ENCODE measurements at regions not wholly inside any gene's neighbourhood (a gene's known extent, or its start where the extent isn't known, plus 50 kb on each side); places are given as distances from the start of the nearest gene placed in this dataset.
A peak's percentile ranks its signal among the peaks of the same experiment; 100 is the strongest.

GRCh38 chr2:58539973-58540372, 298.8 kb upstream of the FANCL start:
- peaks cover 10% of the 10 kb centered on the region; the same call in 1 of the 2 replicates for H3K4me1 ChIP-seq (ENCODE audit: insufficient read depth)
- peak overlapping the region; percentile 57 for H2AFZ ChIP-seq
- TF ChIP-seq EZH2 (IDR thresholded peaks at IDR 0.05; ENCODE audit: insufficient read depth, poor library complexity, severe bottlenecking) (no peak), EZH2phosphoT487 (IDR thresholded peaks at IDR 0.05; ENCODE audit: insufficient read depth, low read depth) (no peak)
- H3K79me2 ChIP-seq (ENCODE audit: insufficient read depth) = no peaks in the 10 kb centered on the region
- no peak overlapping the region for H3K27ac ChIP-seq
- H3K36me3 ChIP-seq (ENCODE audit: low read depth) = no peaks in the 10 kb centered on the region
- H4K20me1 ChIP-seq (ENCODE audit: insufficient read depth) = no peaks in the 10 kb centered on the region
- no peaks in the 10 kb centered on the region for H3K9me2 ChIP-seq (ENCODE audit: insufficient read depth)
- H3K4me2 ChIP-seq (ENCODE audit: unreplicated experiment) = peak overlapping the region; percentile 42
- no peaks in the 10 kb centered on the region for H3F3A ChIP-seq (ENCODE audit: insufficient read depth)
- no peak overlapping the region for H3K9ac ChIP-seq
- no peak for DNase-seq
- no peaks in the 10 kb centered on the region for H3K9me3 ChIP-seq (ENCODE audit: low read depth)
- H3K27me3 ChIP-seq (replicated peaks; ENCODE audit: insufficient read depth) = no peaks in the 10 kb centered on the region
- H3K4me3 ChIP-seq = peak overlapping the region; percentile 46
- WGBS, 2 experiments (ENCODE audit: low coverage in 1 of 2, low lambda C conversion rate in 2 of 2, missing lambda C conversion rate in 2 of 2) = 2 to 5% methylated on average over 4 of the region's 4 CpGs
- in situ Hi-C loops (cut with MboI) = no loop called here

GRCh38 chr2:58535990-58536389, 294.9 kb upstream of the FANCL start:
- in situ Hi-C loops (cut with MboI) = no loop called here
- H3K9ac ChIP-seq = no peak overlapping the region
- WGBS, 2 experiments (ENCODE audit: low coverage in 1 of 2, low lambda C conversion rate in 2 of 2, missing lambda C conversion rate in 2 of 2) = 55 to 63% methylated on average over 4 of the region's 4 CpGs

GRCh38 chr2:58535182-58535581, 294.1 kb upstream of the FANCL start:
- no peaks in the 10 kb centered on the region for H3F3A ChIP-seq (ENCODE audit: insufficient read depth)
- H3K27me3 ChIP-seq (replicated peaks; ENCODE audit: insufficient read depth) = no peaks in the 10 kb centered on the region
- no peak for DNase-seq
- no peak overlapping the region for H3K4me2 ChIP-seq (ENCODE audit: unreplicated experiment)
- H3K9me3 ChIP-seq (ENCODE audit: low read depth) = no peaks in the 10 kb centered on the region
- H3K9me2 ChIP-seq (ENCODE audit: insufficient read depth) = no peaks in the 10 kb centered on the region
- H3K4me3 ChIP-seq = no peak overlapping the region
- no peak overlapping the region for H3K9ac ChIP-seq
- H3K36me3 ChIP-seq (ENCODE audit: low read depth) = no peaks in the 10 kb centered on the region
- H3K27ac ChIP-seq = no peak overlapping the region
- in situ Hi-C loops (cut with MboI) = no loop called here
- TF ChIP-seq EZH2 (IDR thresholded peaks at IDR 0.05; ENCODE audit: insufficient read depth, poor library complexity, severe bottlenecking) = no peak
- TF ChIP-seq EZH2phosphoT487 (IDR thresholded peaks at IDR 0.05; ENCODE audit: insufficient read depth, low read depth) = no peak
- no peaks in the 10 kb centered on the region for H3K79me2 ChIP-seq (ENCODE audit: insufficient read depth)
- no peaks in the 10 kb centered on the region for H4K20me1 ChIP-seq (ENCODE audit: insufficient read depth)
- H3K4me1 ChIP-seq (ENCODE audit: insufficient read depth) = peaks cover 10% of the 10 kb centered on the region; the same call in 1 of the 2 replicates
- H2AFZ ChIP-seq = no peak overlapping the region
- WGBS, 2 experiments (ENCODE audit: low coverage in 1 of 2, low lambda C conversion rate in 2 of 2, missing lambda C conversion rate in 2 of 2) = 32 to 33% methylated on average over 1 of the region's 1 CpG

More at GRCh38 chr2:58535990-58536389, 294.9 kb upstream of the FANCL start:
- Histone ChIP-seq H2AFZ (no peak overlapping the region), H3K9me3 (ENCODE audit: low read depth) (no peaks in the 10 kb centered on the region), H3K79me2 (ENCODE audit: insufficient read depth) (no peaks in the 10 kb centered on the region), H4K20me1 (ENCODE audit: insufficient read depth) (no peaks in the 10 kb centered on the region), H3K4me2 (ENCODE audit: unreplicated experiment) (no peak overlapping the region), H3K27me3 (replicated peaks; ENCODE audit: insufficient read depth) (no peaks in the 10 kb centered on the region), H3K4me1 (ENCODE audit: insufficient read depth) (peaks cover 10% of the 10 kb centered on the region; the same call in 1 of the 2 replicates), H3K36me3 (ENCODE audit: low read depth) (no peaks in the 10 kb centered on the region), H3K9me2 (ENCODE audit: insufficient read depth) (no peaks in the 10 kb centered on the region), H3K4me3 (no peak overlapping the region), H3K27ac (no peak overlapping the region), H3F3A (ENCODE audit: insufficient read depth) (no peaks in the 10 kb centered on the region)
- TF ChIP-seq EZH2phosphoT487 (IDR thresholded peaks at IDR 0.05; ENCODE audit: insufficient read depth, low read depth) = no peak
- TF ChIP-seq EZH2 (IDR thresholded peaks at IDR 0.05; ENCODE audit: insufficient read depth, poor library complexity, severe bottlenecking) = no peak
- no peak for DNase-seq

GRCh38 chr2:58533376-58533775, 292.3 kb upstream of the FANCL start:
- in situ Hi-C loops (cut with MboI) = no loop called here
- H3K36me3 ChIP-seq (ENCODE audit: low read depth) = no peaks in the 10 kb centered on the region
- H3K4me3 ChIP-seq = no peak overlapping the region
- no peak for DNase-seq
- H3F3A ChIP-seq (ENCODE audit: insufficient read depth) = no peaks in the 10 kb centered on the region
- 73 to 91% methylated on average over 2 to 3 of the region's 3 CpGs for WGBS, 2 experiments (ENCODE audit: low coverage in 1 of 2, low lambda C conversion rate in 2 of 2, missing lambda C conversion rate in 2 of 2)
- H3K27ac ChIP-seq = no peak overlapping the region
- no peaks in the 10 kb centered on the region for H3K27me3 ChIP-seq (replicated peaks; ENCODE audit: insufficient read depth)
- H3K79me2 ChIP-seq (ENCODE audit: insufficient read depth) = no peaks in the 10 kb centered on the region
- no peaks in the 10 kb centered on the region for H4K20me1 ChIP-seq (ENCODE audit: insufficient read depth)
- H2AFZ ChIP-seq = no peak overlapping the region
- no peak for TF ChIP-seq EZH2 (IDR thresholded peaks at IDR 0.05; ENCODE audit: insufficient read depth, poor library complexity, severe bottlenecking)
- TF ChIP-seq EZH2phosphoT487 (IDR thresholded peaks at IDR 0.05; ENCODE audit: insufficient read depth, low read depth) = no peak
- H3K9ac ChIP-seq = no peak overlapping the region
- H3K9me2 ChIP-seq (ENCODE audit: insufficient read depth) = no peaks in the 10 kb centered on the region
- no peaks in the 10 kb centered on the region for H3K9me3 ChIP-seq (ENCODE audit: low read depth)
- no peaks in the 10 kb centered on the region for H3K4me1 ChIP-seq (ENCODE audit: insufficient read depth)
- no peak overlapping the region for H3K4me2 ChIP-seq (ENCODE audit: unreplicated experiment)

GRCh38 chr2:58532641-58533040, 291.5 kb upstream of the FANCL start:
- no peaks in the 10 kb centered on the region for H3K9me2 ChIP-seq (ENCODE audit: insufficient read depth)
- no peaks in the 10 kb centered on the region for H3K27me3 ChIP-seq (replicated peaks; ENCODE audit: insufficient read depth)
- DNase-seq = no peak
- TF ChIP-seq EZH2 (IDR thresholded peaks at IDR 0.05; ENCODE audit: insufficient read depth, poor library complexity, severe bottlenecking) (no peak), EZH2phosphoT487 (IDR thresholded peaks at IDR 0.05; ENCODE audit: insufficient read depth, low read depth) (no peak)
- 86 to 92% methylated on average over 3 of the region's 3 CpGs for WGBS, 2 experiments (ENCODE audit: low coverage in 1 of 2, low lambda C conversion rate in 2 of 2, missing lambda C conversion rate in 2 of 2)
- H3K27ac ChIP-seq = no peak overlapping the region
- no peak overlapping the region for H3K9ac ChIP-seq
- no peak overlapping the region for H3K4me3 ChIP-seq
- no peaks in the 10 kb centered on the region for H3F3A ChIP-seq (ENCODE audit: insufficient read depth)
- no peaks in the 10 kb centered on the region for H4K20me1 ChIP-seq (ENCODE audit: insufficient read depth)
- H3K4me1 ChIP-seq (ENCODE audit: insufficient read depth) = no peaks in the 10 kb centered on the region
- no peaks in the 10 kb centered on the region for H3K79me2 ChIP-seq (ENCODE audit: insufficient read depth)
- in situ Hi-C loops (cut with MboI) = no loop called here
- H3K4me2 ChIP-seq (ENCODE audit: unreplicated experiment) = no peak overlapping the region
- H3K9me3 ChIP-seq (ENCODE audit: low read depth) = no peaks in the 10 kb centered on the region
- no peak overlapping the region for H2AFZ ChIP-seq
- H3K36me3 ChIP-seq (ENCODE audit: low read depth) = no peaks in the 10 kb centered on the region

Data from GM23248 (cell line).